Body of pancreas (tissue), 4 donors: ENCODE measurements at regions not wholly inside any gene's neighbourhood (a gene's known extent, or its start where the extent isn't known, plus 50 kb on each side); places are given as distances from the start of the nearest gene placed in this dataset.

ENCODE experiments used
- CTCF ChIP-seq, 7 experiments: fragments of 450-650 bp in 4 of 7; fragments of 200-600 bp in 3 of 7; sonication (generic) in 3 of 7; IDR thresholded peaks; one replicate each; pipeline ENCODE4 v1.5.1; 2016 to 2019; ENCODE audit warnings: antibody characterized with exemption in 7 of 7
- POLR2A ChIP-seq, 3 donors: fragments of 450-650 bp; IDR thresholded peaks; one replicate each; pipeline ENCODE4 v1.6.1; 2016; ENCODE audit warnings: antibody characterized with exemption in 3 of 3, mild to moderate bottlenecking in 2 of 3

GRCh38 chr11:76284161-76284560 is 77.9 kb upstream of the WNT11 start:
- TF ChIP-seq CTCF (IDR thresholded peaks at IDR 0.05): no peak
- TF ChIP-seq POLR2A (IDR thresholded peaks at IDR 0.05): no peak
